Type B pancreatic cell (in vitro differentiated cells): ENCODE measurements at regions not wholly inside any gene's neighbourhood (a gene's known extent, or its start where the extent isn't known, plus 50 kb on each side); places are given as distances from the start of the nearest gene placed in this dataset.
A peak's percentile ranks its signal among the peaks of the same experiment; 100 is the strongest.

Experiments
- DNase-seq: peaks from one replicate; pipeline ENCODE4 v3.0.0; 2021; ENCODE audit warnings: mixed read lengths; ENCODE audit not compliant: unreplicated experiment; ENCODE audit errors: extremely low spot score
- H3K27ac Mint-ChIP-seq: 2 replicates; pipeline ENCODE4 v1.8.0; 2021; ENCODE audit warnings: mild to moderate bottlenecking, mixed read lengths
- H3K27me3 Mint-ChIP-seq: 2 replicates; pipeline ENCODE4 v1.8.0; 2021; ENCODE audit warnings: mixed read lengths
- H3K36me3 Mint-ChIP-seq: 2 replicates; pipeline ENCODE4 v1.8.0; 2021; ENCODE audit warnings: mixed read lengths
- H3K4me1 Mint-ChIP-seq: one replicate; pipeline ENCODE4 v1.8.0; 2021; ENCODE audit warnings: mixed read lengths; ENCODE audit not compliant: unreplicated experiment
- H3K4me3 Mint-ChIP-seq: 2 replicates; pipeline ENCODE4 v1.8.0; 2021; ENCODE audit warnings: mild to moderate bottlenecking, mixed read lengths
- H3K9me3 Mint-ChIP-seq: 2 replicates; pipeline ENCODE4 v1.8.0; 2021; ENCODE audit warnings: mixed read lengths
- CTCF ChIP-seq: fragments of 200-600 bp; sonication (generic); conservative IDR thresholded peaks from 2 replicates; pipeline ENCODE4 v1.5.0; 2021; ENCODE audit warnings: antibody characterized with exemption, mild to moderate bottlenecking

- no peaks in the 10 kb centered on the region for H3K4me1 Mint-ChIP-seq
- H3K27me3 Mint-ChIP-seq: no peaks in the 10 kb centered on the region
Measured at GRCh38 chrX:79604364-79604763, 237.2 kb upstream of the ITM2A start.

GRCh38 chrX:79601341-79602131 lies 234.4 kb upstream of the ITM2A start:
- TF ChIP-seq CTCF: no peak
- no peak for DNase-seq
- Mint-ChIP-seq H3K27ac (no peak overlapping the region), H3K36me3 (no peaks in the 10 kb centered on the region), H3K4me1 (no peaks in the 10 kb centered on the region), H3K27me3 (no peaks in the 10 kb centered on the region), H3K9me3 (no peaks in the 10 kb centered on the region), H3K4me3 (no peak overlapping the region)

More at GRCh38 chrX:79604364-79604763, 237.2 kb upstream of the ITM2A start:
- DNase-seq: no peak
- Mint-ChIP-seq H3K36me3 (no peaks in the 10 kb centered on the region), H3K9me3 (no peaks in the 10 kb centered on the region), H3K4me3 (no peak overlapping the region), H3K27ac (no peak overlapping the region)
- TF ChIP-seq CTCF: no peak

DNA sequence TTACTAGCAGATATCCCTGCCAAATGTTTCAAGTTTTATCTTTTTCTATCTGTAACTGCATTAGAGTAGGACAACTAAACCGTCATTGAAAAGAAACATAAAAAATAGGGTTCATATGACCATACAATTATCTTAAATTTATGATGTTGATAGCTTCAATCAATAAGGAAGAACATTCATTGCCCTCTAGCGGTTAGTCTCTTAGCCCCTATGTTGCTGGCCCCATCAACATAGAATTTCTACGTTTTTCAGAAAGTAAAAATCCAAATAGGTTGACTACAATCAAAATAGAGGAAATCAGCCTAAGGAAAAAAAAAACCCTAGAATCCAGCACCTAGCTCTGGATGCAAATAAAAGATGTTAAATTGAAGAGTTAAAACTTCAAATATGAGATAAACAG lies 225.1 kb upstream of the ITM2A start:
- H3K4me3 Mint-ChIP-seq: no peak overlapping the region
- no peaks in the 10 kb centered on the region for H3K36me3 Mint-ChIP-seq
- DNase-seq: no peak
- H3K4me1 Mint-ChIP-seq: no peaks in the 10 kb centered on the region
- no peaks in the 10 kb centered on the region for H3K27me3 Mint-ChIP-seq
- H3K9me3 Mint-ChIP-seq: no peaks in the 10 kb centered on the region
- no peak overlapping the region for H3K27ac Mint-ChIP-seq
- TF ChIP-seq CTCF: peak; percentile 42

DNA sequence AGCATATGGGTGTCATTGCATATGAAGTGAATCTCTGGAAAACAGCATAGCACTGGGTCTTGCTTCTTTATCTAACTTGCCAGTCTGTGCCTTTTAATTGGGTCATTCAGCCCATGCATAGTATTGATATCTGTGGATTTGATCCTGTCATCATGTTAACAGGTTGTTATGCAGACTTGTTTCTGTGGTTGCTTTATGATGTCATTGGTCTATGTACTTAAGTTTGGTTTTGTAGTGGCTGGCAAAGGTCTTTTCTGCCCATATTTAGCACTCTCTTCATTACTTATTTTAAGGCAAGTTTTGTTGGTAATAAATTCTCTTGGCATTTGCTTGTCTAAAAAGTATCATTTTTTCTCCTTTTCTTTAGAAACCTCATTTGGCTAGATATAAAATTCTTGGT lies 221.1 kb upstream of the ITM2A start:
- no peak overlapping the region for H3K27ac Mint-ChIP-seq
- no peaks in the 10 kb centered on the region for H3K4me1 Mint-ChIP-seq
- no peaks in the 10 kb centered on the region for H3K27me3 Mint-ChIP-seq
- no peaks in the 10 kb centered on the region for H3K9me3 Mint-ChIP-seq
- DNase-seq: no peak
- no peak for TF ChIP-seq CTCF
- H3K36me3 Mint-ChIP-seq: no peaks in the 10 kb centered on the region
- no peak overlapping the region for H3K4me3 Mint-ChIP-seq

DNA sequence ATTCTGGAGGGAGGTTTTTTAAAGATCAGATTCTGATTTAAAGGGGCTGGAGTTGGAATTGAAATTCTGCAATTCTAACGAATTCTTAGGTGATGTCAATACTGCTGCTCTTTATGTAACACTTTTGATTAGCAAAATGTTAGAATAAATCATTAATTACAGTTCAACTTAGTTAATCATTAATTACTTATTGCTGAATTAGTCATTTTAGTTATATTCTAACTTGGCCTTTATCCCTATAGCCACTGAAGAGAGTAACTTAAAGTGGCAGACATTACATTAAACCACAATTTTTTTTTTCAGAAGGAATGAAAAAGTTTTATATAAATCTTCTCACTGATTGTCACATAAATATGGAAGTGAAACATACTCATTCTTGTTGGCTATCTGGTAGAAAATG lies 206.6 kb upstream of the ITM2A start:
- TF ChIP-seq CTCF: no peak
- H3K4me1 Mint-ChIP-seq: no peaks in the 10 kb centered on the region
- peaks cover 5% of the 10 kb centered on the region for H3K9me3 Mint-ChIP-seq
- DNase-seq: no peak
- no peaks in the 10 kb centered on the region for H3K27me3 Mint-ChIP-seq
- H3K27ac Mint-ChIP-seq: no peak overlapping the region
- H3K36me3 Mint-ChIP-seq: no peaks in the 10 kb centered on the region
- H3K4me3 Mint-ChIP-seq: no peak overlapping the region
